ENCODE measurements at regions not wholly inside any gene's neighbourhood (a gene's known extent, or its start where the extent isn't known, plus 50 kb on each side); places are given as distances from the start of the nearest gene placed in this dataset.

- TF ChIP-seq TAF9B (IDR thresholded peaks at IDR 0.05; ENCODE audit: partially characterized antibody) (no peak), ZNF584 (CRISPR knock-in tag; IDR thresholded peaks at IDR 0.05; ENCODE audit: low read depth) (no peak), HDAC8 (tag; IDR thresholded peaks at IDR 0.05) (no peak), SPI1 (IDR thresholded peaks at IDR 0.05; ENCODE audit: borderline replicate concordance, low read depth, low read length) (no peak; the same call in 1 of the 2 replicates), TCF7L2 (IDR thresholded peaks at IDR 0.05; ENCODE audit: low read depth, low read length) (no peak), ZNF143 (CRISPR knock-in tag; IDR thresholded peaks at IDR 0.05) (no peak), SAFB (IDR thresholded peaks at IDR 0.05; ENCODE audit: borderline replicate concordance, low read depth, low read length) (no peak), TAF7 (tag; IDR thresholded peaks at IDR 0.05) (no peak), ZNF830 (CRISPR knock-in tag; IDR thresholded peaks at IDR 0.05) (no peak), BCLAF1 (IDR thresholded peaks at IDR 0.05; ENCODE audit: borderline replicate concordance in 1 of 2, control insufficient read depth in 1 of 2, low read depth in 2 of 2, low read length in 1 of 2) (no peak), U2AF1 (optimal IDR thresholded peaks at IDR 0.05; ENCODE audit: low read depth, low read length) (no peak), EHMT2 (IDR thresholded peaks at IDR 0.05) (peak; percentile 83), RBM15 (IDR thresholded peaks at IDR 0.05; ENCODE audit: insufficient read depth, low read length) (no peak), BRCA1 (IDR thresholded peaks at IDR 0.05) (no peak), BRCA1 (CRISPR knock-in tag; IDR thresholded peaks at IDR 0.05) (no peak), CHD4 (IDR thresholded peaks at IDR 0.05; ENCODE audit: insufficient read depth, insufficient replicate concordance, low read depth, low read length, poor library complexity, severe bottlenecking) (no peak), ILK (tag; IDR thresholded peaks at IDR 0.05; ENCODE audit: borderline replicate concordance, low read depth) (no peak), MEF2A (IDR thresholded peaks at IDR 0.05; ENCODE audit: control insufficient read depth, low read depth, low read length) (no peak), MAZ (CRISPR knock-in tag; conservative IDR thresholded peaks at IDR 0.05 in 1 of 2, IDR thresholded peaks at IDR 0.05 in 1 of 2) (peak in 1 of 2 experiments; percentile 40; a peak in 1 of 4 replicates), TEAD1 (CRISPR knock-in tag; IDR thresholded peaks at IDR 0.05) (peak in 1 of 2 experiments; percentile 46; a peak in 1 of 4 replicates), HES1 (IDR thresholded peaks at IDR 0.05; ENCODE audit: low read depth) (peak; percentile 78)
- TF ChIP-seq, protein P1, sequence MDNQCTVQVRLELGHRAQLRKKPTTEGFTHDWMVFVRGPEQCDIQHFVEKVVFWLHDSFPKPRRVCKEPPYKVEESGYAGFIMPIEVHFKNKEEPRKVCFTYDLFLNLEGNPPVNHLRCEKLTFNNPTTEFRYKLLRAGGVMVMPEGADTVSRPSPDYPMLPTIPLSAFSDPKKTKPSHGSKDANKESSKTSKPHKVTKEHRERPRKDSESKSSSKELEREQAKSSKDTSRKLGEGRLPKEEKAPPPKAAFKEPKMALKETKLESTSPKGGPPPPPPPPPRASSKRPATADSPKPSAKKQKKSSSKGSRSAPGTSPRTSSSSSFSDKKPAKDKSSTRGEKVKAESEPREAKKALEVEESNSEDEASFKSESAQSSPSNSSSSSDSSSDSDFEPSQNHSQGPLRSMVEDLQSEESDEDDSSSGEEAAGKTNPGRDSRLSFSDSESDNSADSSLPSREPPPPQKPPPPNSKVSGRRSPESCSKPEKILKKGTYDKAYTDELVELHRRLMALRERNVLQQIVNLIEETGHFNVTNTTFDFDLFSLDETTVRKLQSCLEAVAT (IDR thresholded peaks at IDR 0.05), result 0 out of 4 replicates have a peak, but pooled peaks of 1 of the 2 experiments have one; percentile 41
- TF ChIP-seq, protein P2, sequence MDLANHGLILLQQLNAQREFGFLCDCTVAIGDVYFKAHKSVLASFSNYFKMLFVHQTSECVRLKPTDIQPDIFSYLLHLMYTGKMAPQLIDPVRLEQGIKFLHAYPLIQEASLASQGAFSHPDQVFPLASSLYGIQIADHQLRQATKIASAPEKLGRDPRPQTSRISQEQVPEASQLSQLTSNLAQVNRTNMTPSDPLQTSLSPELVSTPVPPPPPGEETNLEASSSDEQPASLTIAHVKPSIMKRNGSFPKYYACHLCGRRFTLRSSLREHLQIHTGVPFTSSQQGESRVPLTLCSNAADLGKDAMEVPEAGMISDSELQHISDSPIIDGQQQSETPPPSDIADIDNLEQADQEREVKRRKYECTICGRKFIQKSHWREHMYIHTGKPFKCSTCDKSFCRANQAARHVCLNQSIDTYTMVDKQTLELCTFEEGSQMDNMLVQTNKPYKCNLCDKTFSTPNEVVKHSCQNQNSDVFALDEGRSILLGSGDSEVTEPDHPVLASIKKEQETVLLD (IDR thresholded peaks at IDR 0.05), result peak; percentile 14; the same call in 1 of the 2 replicates
Measured at GRCh38 chr2:71748227-71748626, 294.9 kb downstream of the DYSF start (continued).

All from K562 (cell line).